ENCODE measurements at regions not wholly inside any gene's neighbourhood (a gene's known extent, or its start where the extent isn't known, plus 50 kb on each side); places are given as distances from the start of the nearest gene placed in this dataset.

GRCh38 chr18:66999003-66999402 is 395.1 kb upstream of the CDH19 start:
- no peak overlapping the region for H3K27ac Mint-ChIP-seq
- POLR2A ChIA-PET, result no interaction called here
- Histone ChIP-seq H3K4me1 (ENCODE audit: control insufficient read depth in 1 of 2, extremely low read depth in 1 of 2, insufficient read depth in 2 of 2, low read length in 2 of 2) (no peaks in the 10 kb centered on the region), H3K4me3 (ENCODE audit: control insufficient read depth in 1 of 2, extremely low read depth in 1 of 2, low read length in 1 of 2) (no peak overlapping the region), H3K27me3 (replicated peaks in 1 of 2; ENCODE audit: control insufficient read depth in 2 of 2, extremely low read depth in 1 of 2, insufficient read depth in 2 of 2, low read length in 1 of 2) (no peaks in the 10 kb centered on the region), H3K27ac (ENCODE audit: low read length) (no peak overlapping the region), H3K9me3 (no peaks in the 10 kb centered on the region), H3K36me3 (ENCODE audit: control insufficient read depth in 2 of 2, extremely low read depth in 1 of 2, insufficient read depth in 1 of 2, low read length in 1 of 2) (no peaks in the 10 kb centered on the region)
- H3K4me3 Mint-ChIP-seq, result no peak overlapping the region
- H3K4me1 Mint-ChIP-seq, result no peaks in the 10 kb centered on the region
- no peaks in the 10 kb centered on the region for H3K36me3 Mint-ChIP-seq
- CTCF ChIA-PET, result no interaction called here
- H3K9me3 Mint-ChIP-seq, result peaks cover 0 to 14% (median 12%) of the 10 kb centered on the region in 3 donors
- H3K27me3 Mint-ChIP-seq, result no peaks in the 10 kb centered on the region
- ATAC-seq (replicated peaks in 1 of 4) (no peak), DNase-seq (no peak)

GRCh38 chr18:66995270-66995669 is 391.4 kb upstream of the CDH19 start:
- H3K4me3 ChIP-seq (ENCODE audit: control insufficient read depth in 1 of 2, extremely low read depth in 1 of 2, low read length in 1 of 2), result no peak overlapping the region
- POLR2A ChIA-PET, result no interaction called here
- ATAC-seq (replicated peaks in 1 of 4), result no peak

GRCh38 chr18:66994790-66995189 is 390.9 kb upstream of the CDH19 start:
- no peaks in the 10 kb centered on the region for H3K4me1 Mint-ChIP-seq
- H3K36me3 ChIP-seq (ENCODE audit: control insufficient read depth in 2 of 2, extremely low read depth in 1 of 2, insufficient read depth in 1 of 2, low read length in 1 of 2), result no peaks in the 10 kb centered on the region
- CTCF ChIA-PET, result interaction anchor here in 1 of 2 donors (0.7 kb wide), 1 partner anchor 342 kb away, joined by 9 read pairs; no protein-coding TSS in a partner anchor
- WGBS (ENCODE audit: insufficient coverage), result no CpG with 5 or more reads among the region's 2 CpGs
- DNase-seq (no peak), ATAC-seq (replicated peaks in 1 of 4) (no peak)
- H3K27ac Mint-ChIP-seq, result no peak overlapping the region
- no peaks in the 10 kb centered on the region for H3K9me3 ChIP-seq
- H3K27ac ChIP-seq (ENCODE audit: low read length), result no peak overlapping the region
- no peaks in the 10 kb centered on the region for H3K36me3 Mint-ChIP-seq
- POLR2A ChIA-PET, result no interaction called here
- H3K27me3 Mint-ChIP-seq, result no peaks in the 10 kb centered on the region
- no peak overlapping the region for H3K4me3 Mint-ChIP-seq
- H3K4me3 ChIP-seq (ENCODE audit: control insufficient read depth in 1 of 2, extremely low read depth in 1 of 2, low read length in 1 of 2), result no peak overlapping the region
- peaks cover 0 to 12% (median 11%) of the 10 kb centered on the region in 3 donors for H3K9me3 Mint-ChIP-seq
- H3K27me3 ChIP-seq (replicated peaks in 1 of 2; ENCODE audit: control insufficient read depth in 2 of 2, extremely low read depth in 1 of 2, insufficient read depth in 2 of 2, low read length in 1 of 2), result no peaks in the 10 kb centered on the region
- H3K4me1 ChIP-seq (ENCODE audit: control insufficient read depth in 1 of 2, extremely low read depth in 1 of 2, insufficient read depth in 2 of 2, low read length in 2 of 2), result no peaks in the 10 kb centered on the region

More at GRCh38 chr18:66995270-66995669, 391.4 kb upstream of the CDH19 start:
- Mint-ChIP-seq H3K27me3 (no peaks in the 10 kb centered on the region), H3K9me3 (peaks cover 0 to 12% (median 11%) of the 10 kb centered on the region in 3 donors), H3K27ac (no peak overlapping the region), H3K4me3 (no peak overlapping the region), H3K4me1 (no peaks in the 10 kb centered on the region), H3K36me3 (no peaks in the 10 kb centered on the region)
- CTCF ChIA-PET, result no interaction called here
- Histone ChIP-seq H3K9me3 (no peaks in the 10 kb centered on the region), H3K27ac (ENCODE audit: low read length) (no peak overlapping the region), H3K36me3 (ENCODE audit: control insufficient read depth in 2 of 2, extremely low read depth in 1 of 2, insufficient read depth in 1 of 2, low read length in 1 of 2) (no peaks in the 10 kb centered on the region), H3K27me3 (replicated peaks in 1 of 2; ENCODE audit: control insufficient read depth in 2 of 2, extremely low read depth in 1 of 2, insufficient read depth in 2 of 2, low read length in 1 of 2) (no peaks in the 10 kb centered on the region), H3K4me1 (ENCODE audit: control insufficient read depth in 1 of 2, extremely low read depth in 1 of 2, insufficient read depth in 2 of 2, low read length in 2 of 2) (no peaks in the 10 kb centered on the region)
- 100% methylated on average over 2 of the region's 2 CpGs for WGBS (ENCODE audit: insufficient coverage)
- DNase-seq, result no peak

- Histone ChIP-seq H3K4me3 (ENCODE audit: control insufficient read depth in 1 of 2, extremely low read depth in 1 of 2, low read length in 1 of 2) (no peak overlapping the region), H3K36me3 (ENCODE audit: control insufficient read depth in 2 of 2, extremely low read depth in 1 of 2, insufficient read depth in 1 of 2, low read length in 1 of 2) (no peaks in the 10 kb centered on the region), H3K27ac (ENCODE audit: low read length) (no peak overlapping the region), H3K4me1 (ENCODE audit: control insufficient read depth in 1 of 2, extremely low read depth in 1 of 2, insufficient read depth in 2 of 2, low read length in 2 of 2) (no peaks in the 10 kb centered on the region), H3K27me3 (replicated peaks in 1 of 2; ENCODE audit: control insufficient read depth in 2 of 2, extremely low read depth in 1 of 2, insufficient read depth in 2 of 2, low read length in 1 of 2) (no peaks in the 10 kb centered on the region), H3K9me3 (no peaks in the 10 kb centered on the region)
- ATAC-seq (replicated peaks in 1 of 4) (no peak), DNase-seq (no peak)
- CTCF ChIA-PET, result no interaction called here
- H3K27ac Mint-ChIP-seq, result no peak overlapping the region
- H3K4me1 Mint-ChIP-seq, result no peaks in the 10 kb centered on the region
- POLR2A ChIA-PET, result no interaction called here
- H3K4me3 Mint-ChIP-seq, result no peak overlapping the region
- H3K9me3 Mint-ChIP-seq, result peaks cover 0 to 12% (median 11%) of the 10 kb centered on the region in 3 donors
- H3K36me3 Mint-ChIP-seq, result no peaks in the 10 kb centered on the region
- no peaks in the 10 kb centered on the region for H3K27me3 Mint-ChIP-seq
Measured at GRCh38 chr18:66993492-66993891, 389.6 kb upstream of the CDH19 start.

GRCh38 chr18:66990909-66991308 is 387.0 kb upstream of the CDH19 start:
- Histone ChIP-seq H3K4me1 (ENCODE audit: control insufficient read depth in 1 of 2, extremely low read depth in 1 of 2, insufficient read depth in 2 of 2, low read length in 2 of 2) (no peaks in the 10 kb centered on the region), H3K27ac (ENCODE audit: low read length) (no peak overlapping the region), H3K36me3 (ENCODE audit: control insufficient read depth in 2 of 2, extremely low read depth in 1 of 2, insufficient read depth in 1 of 2, low read length in 1 of 2) (no peaks in the 10 kb centered on the region), H3K27me3 (replicated peaks in 1 of 2; ENCODE audit: control insufficient read depth in 2 of 2, extremely low read depth in 1 of 2, insufficient read depth in 2 of 2, low read length in 1 of 2) (no peaks in the 10 kb centered on the region), H3K9me3 (no peaks in the 10 kb centered on the region), H3K4me3 (ENCODE audit: control insufficient read depth in 1 of 2, extremely low read depth in 1 of 2, low read length in 1 of 2) (no peak overlapping the region)
- Mint-ChIP-seq H3K27ac (no peak overlapping the region), H3K9me3 (peaks cover 0 to 9% (median 5%) of the 10 kb centered on the region in 3 donors), H3K36me3 (no peaks in the 10 kb centered on the region), H3K4me3 (no peak overlapping the region), H3K27me3 (no peaks in the 10 kb centered on the region), H3K4me1 (no peaks in the 10 kb centered on the region)
- ChIA-PET CTCF (no interaction called here), POLR2A (no interaction called here)
- ATAC-seq (replicated peaks in 1 of 4), result no peak
- DNase-seq, result no peak
- WGBS (ENCODE audit: insufficient coverage), result 86% methylated on average over 1 of the region's 6 CpGs

- Histone ChIP-seq H3K27ac (ENCODE audit: low read length) (no peak overlapping the region), H3K27me3 (replicated peaks in 1 of 2; ENCODE audit: control insufficient read depth in 2 of 2, extremely low read depth in 1 of 2, insufficient read depth in 2 of 2, low read length in 1 of 2) (no peaks in the 10 kb centered on the region), H3K4me1 (ENCODE audit: control insufficient read depth in 1 of 2, extremely low read depth in 1 of 2, insufficient read depth in 2 of 2, low read length in 2 of 2) (no peaks in the 10 kb centered on the region), H3K36me3 (ENCODE audit: control insufficient read depth in 2 of 2, extremely low read depth in 1 of 2, insufficient read depth in 1 of 2, low read length in 1 of 2) (no peaks in the 10 kb centered on the region), H3K9me3 (no peaks in the 10 kb centered on the region), H3K4me3 (ENCODE audit: control insufficient read depth in 1 of 2, extremely low read depth in 1 of 2, low read length in 1 of 2) (no peak overlapping the region)
- Mint-ChIP-seq H3K27me3 (no peaks in the 10 kb centered on the region), H3K4me1 (no peaks in the 10 kb centered on the region), H3K27ac (no peak overlapping the region), H3K4me3 (no peak overlapping the region), H3K36me3 (no peaks in the 10 kb centered on the region), H3K9me3 (no peaks in the 10 kb centered on the region)
- ATAC-seq (replicated peaks in 1 of 4), result no peak
- ChIA-PET CTCF (no interaction called here), POLR2A (no interaction called here)
- no peak for DNase-seq
Measured at GRCh38 chr18:66979009-66979408, 375.1 kb upstream of the CDH19 start.

- no peaks in the 10 kb centered on the region for H3K4me1 Mint-ChIP-seq
- H3K27ac Mint-ChIP-seq, result no peak overlapping the region
- Histone ChIP-seq H3K27ac (ENCODE audit: low read length) (no peak overlapping the region), H3K27me3 (replicated peaks in 1 of 2; ENCODE audit: control insufficient read depth in 2 of 2, extremely low read depth in 1 of 2, insufficient read depth in 2 of 2, low read length in 1 of 2) (no peaks in the 10 kb centered on the region), H3K36me3 (ENCODE audit: control insufficient read depth in 2 of 2, extremely low read depth in 1 of 2, insufficient read depth in 1 of 2, low read length in 1 of 2) (no peaks in the 10 kb centered on the region), H3K9me3 (no peaks in the 10 kb centered on the region), H3K4me3 (ENCODE audit: control insufficient read depth in 1 of 2, extremely low read depth in 1 of 2, low read length in 1 of 2) (no peak overlapping the region), H3K4me1 (ENCODE audit: control insufficient read depth in 1 of 2, extremely low read depth in 1 of 2, insufficient read depth in 2 of 2, low read length in 2 of 2) (no peaks in the 10 kb centered on the region)
- whole genome bisulfite sequencing (ENCODE audit: insufficient coverage), result no CpG with 5 or more reads among the region's 1 CpG
- POLR2A ChIA-PET, result no interaction called here
- no peak overlapping the region for H3K4me3 Mint-ChIP-seq
- no peaks in the 10 kb centered on the region for H3K27me3 Mint-ChIP-seq
- no peak for ATAC-seq (replicated peaks in 1 of 4)
- peaks cover 0 to 8% (median 0%) of the 10 kb centered on the region in 3 donors for H3K9me3 Mint-ChIP-seq
- H3K36me3 Mint-ChIP-seq, result no peaks in the 10 kb centered on the region
- CTCF ChIA-PET, result no interaction called here
- no peak for DNase-seq
Measured at GRCh38 chr18:66972681-66973080, 368.8 kb upstream of the CDH19 start.

Data from T-cell (primary cell).